Uterus (tissue), 2 donors: ENCODE measurements at regions not wholly inside any gene's neighbourhood (a gene's known extent, or its start where the extent isn't known, plus 50 kb on each side); places are given as distances from the start of the nearest gene placed in this dataset.
"Not testable (repeated sequence)": the region's sequence is repeated elsewhere in the genome, so short reads cannot be mapped to it uniquely, and the experiment has no call there.

Experiments used
- POLR2A ChIP-seq, 2 donors: fragments of 450-650 bp; IDR thresholded peaks; one replicate each; pipeline ENCODE4 v1.6.1; 2016; ENCODE audit warnings: antibody characterized with exemption in 2 of 2, mild to moderate bottlenecking in 1 of 2, moderate library complexity in 1 of 2
- TF ChIP-seq, protein P1 (sequence below), 4 experiments: fragments of 200-600 bp in 2 of 4; fragments of 450-650 bp in 2 of 4; sonication (generic) in 2 of 4; IDR thresholded peaks; one replicate each; pipeline ENCODE4 v1.5.1; 2016 to 2019; ENCODE audit warnings: antibody characterized with exemption in 4 of 4, mild to moderate bottlenecking in 2 of 4, moderate library complexity in 1 of 4

DNA sequence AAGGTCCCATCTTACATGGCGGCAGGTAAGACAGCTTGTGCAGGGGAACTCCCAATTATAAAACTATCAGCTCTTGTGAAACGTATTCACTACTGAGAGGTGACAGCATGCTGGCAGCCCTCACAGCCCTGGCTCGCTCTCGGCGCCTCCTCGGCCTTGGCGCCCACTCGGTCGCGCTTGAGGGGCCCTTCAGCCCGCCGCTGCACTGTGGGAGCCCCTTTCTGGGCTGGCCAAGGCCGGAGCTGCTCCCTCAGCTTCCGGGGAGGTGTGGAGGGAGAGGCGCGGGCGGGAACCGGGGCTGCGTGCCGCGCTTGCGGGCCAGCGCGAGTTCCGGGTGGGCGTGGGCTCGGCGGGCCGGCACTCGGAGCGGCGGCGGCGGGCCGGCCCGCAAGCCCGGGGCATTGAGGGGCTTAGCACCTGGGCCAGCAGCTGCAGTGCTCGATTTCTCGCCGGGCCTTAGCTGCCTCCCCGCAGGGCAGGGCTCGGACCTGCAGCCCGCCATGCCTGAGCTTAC lies 262.6 kb upstream of the CDH19 start:
- TF ChIP-seq, protein P1, sequence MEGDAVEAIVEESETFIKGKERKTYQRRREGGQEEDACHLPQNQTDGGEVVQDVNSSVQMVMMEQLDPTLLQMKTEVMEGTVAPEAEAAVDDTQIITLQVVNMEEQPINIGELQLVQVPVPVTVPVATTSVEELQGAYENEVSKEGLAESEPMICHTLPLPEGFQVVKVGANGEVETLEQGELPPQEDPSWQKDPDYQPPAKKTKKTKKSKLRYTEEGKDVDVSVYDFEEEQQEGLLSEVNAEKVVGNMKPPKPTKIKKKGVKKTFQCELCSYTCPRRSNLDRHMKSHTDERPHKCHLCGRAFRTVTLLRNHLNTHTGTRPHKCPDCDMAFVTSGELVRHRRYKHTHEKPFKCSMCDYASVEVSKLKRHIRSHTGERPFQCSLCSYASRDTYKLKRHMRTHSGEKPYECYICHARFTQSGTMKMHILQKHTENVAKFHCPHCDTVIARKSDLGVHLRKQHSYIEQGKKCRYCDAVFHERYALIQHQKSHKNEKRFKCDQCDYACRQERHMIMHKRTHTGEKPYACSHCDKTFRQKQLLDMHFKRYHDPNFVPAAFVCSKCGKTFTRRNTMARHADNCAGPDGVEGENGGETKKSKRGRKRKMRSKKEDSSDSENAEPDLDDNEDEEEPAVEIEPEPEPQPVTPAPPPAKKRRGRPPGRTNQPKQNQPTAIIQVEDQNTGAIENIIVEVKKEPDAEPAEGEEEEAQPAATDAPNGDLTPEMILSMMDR (IDR thresholded peaks at IDR 0.05) = not testable (repeated sequence)
- TF ChIP-seq POLR2A (IDR thresholded peaks at IDR 0.05) = not testable (repeated sequence)
